ENCODE measurements at regions not wholly inside any gene's neighbourhood (a gene's known extent, or its start where the extent isn't known, plus 50 kb on each side); places are given as distances from the start of the nearest gene placed in this dataset.

GRCh38 chr5:163790497-163790896 is 285.1 kb downstream of the MAT2B start:
- TF ChIP-seq FOXP4 (CRISPR knock-in tag; IDR thresholded peaks at IDR 0.05) = no peak
- no peak for TF ChIP-seq ZNF423 (CRISPR knock-in tag; IDR thresholded peaks at IDR 0.05)
- TF ChIP-seq ARID4B (CRISPR knock-in tag; IDR thresholded peaks at IDR 0.05; ENCODE audit: borderline replicate concordance) = no peak
- TF ChIP-seq MXD4 (CRISPR knock-in tag; IDR thresholded peaks at IDR 0.05; ENCODE audit: borderline replicate concordance) = no peak
- TF ChIP-seq SMAD3 (CRISPR knock-in tag; IDR thresholded peaks at IDR 0.05; ENCODE audit: borderline replicate concordance) = no peak
- TF ChIP-seq CBFB (CRISPR knock-in tag; IDR thresholded peaks at IDR 0.05; ENCODE audit: low read depth) = no peak
- no peak for TF ChIP-seq ZNF396 (CRISPR knock-in tag; IDR thresholded peaks at IDR 0.05; ENCODE audit: borderline replicate concordance)
- TF ChIP-seq CDX4 (CRISPR knock-in tag; IDR thresholded peaks at IDR 0.05; ENCODE audit: borderline replicate concordance) = no peak
- no peak for TF ChIP-seq ERG (CRISPR knock-in tag; IDR thresholded peaks at IDR 0.05)
- no peak for TF ChIP-seq FOXK1 (CRISPR knock-in tag; IDR thresholded peaks at IDR 0.05)
- TF ChIP-seq TEAD4 (CRISPR knock-in tag; IDR thresholded peaks at IDR 0.05) = no peak
- no peak for TF ChIP-seq USF2 (CRISPR knock-in tag; IDR thresholded peaks at IDR 0.05)
- TF ChIP-seq GTF2I (CRISPR knock-in tag; conservative IDR thresholded peaks at IDR 0.05) = no peak
- TF ChIP-seq ZNF425 (CRISPR knock-in tag; conservative IDR thresholded peaks at IDR 0.05) = no peak
- no peak for TF ChIP-seq OVOL2 (CRISPR knock-in tag; IDR thresholded peaks at IDR 0.05; ENCODE audit: borderline replicate concordance)
- no peak for TF ChIP-seq NFATC4 (CRISPR knock-in tag; IDR thresholded peaks at IDR 0.05)
- TF ChIP-seq ZNF532 (CRISPR knock-in tag; IDR thresholded peaks at IDR 0.05; ENCODE audit: borderline replicate concordance) = no peak
- no peak for TF ChIP-seq ATF3 (CRISPR knock-in tag; conservative IDR thresholded peaks at IDR 0.05)
- Mint-ChIP-seq H3K36me3 (no peaks in the 10 kb centered on the region), H3K4me3 (no peak overlapping the region), H3K9me3 (peaks cover 18% of the 10 kb centered on the region), H3K27me3 (ENCODE audit: low read depth) (no peaks in the 10 kb centered on the region), H3K4me1 (no peaks in the 10 kb centered on the region), H3K27ac (no peak overlapping the region)
- CTCF ChIA-PET = no interaction called here
- ATAC-seq (no peak), DNase-seq (ENCODE audit: low spot score) (no peak)
- POLR2A ChIA-PET = no interaction called here
